ENCODE measurements at regions not wholly inside any gene's neighbourhood (a gene's known extent, or its start where the extent isn't known, plus 50 kb on each side); places are given as distances from the start of the nearest gene placed in this dataset.

DNA sequence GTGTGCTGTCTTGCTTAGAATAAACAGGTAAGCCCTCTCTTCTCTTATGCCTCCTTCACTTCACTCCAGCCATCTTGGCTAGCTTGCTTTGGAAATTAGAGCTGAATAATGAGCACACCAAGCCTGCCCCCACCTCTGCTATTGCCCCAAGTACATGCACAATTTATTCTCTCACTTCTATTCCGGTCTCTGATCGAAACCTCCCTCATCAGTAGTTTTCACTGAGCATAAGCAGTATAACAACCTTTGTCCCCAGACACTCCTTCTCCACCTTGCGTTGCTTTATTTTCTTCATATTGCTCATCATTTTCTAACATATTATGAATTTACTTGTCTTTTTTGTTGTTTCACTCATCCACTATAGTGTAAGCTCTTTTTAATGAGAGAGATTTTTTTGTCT, 253.4 kb downstream of the GXYLT1 start (continued):
- TF ChIP-seq TAF1 (IDR thresholded peaks at IDR 0.05; ENCODE audit: low read depth) (no peak), MXI1 (conservative IDR thresholded peaks at IDR 0.05; ENCODE audit: poor library complexity, severe bottlenecking) (no peak)

- Histone ChIP-seq H3K4me2 (ENCODE audit: low read length) (no peak overlapping the region), H3K27me3 (ENCODE audit: insufficient read depth, low read depth, low read length) (no peaks in the 10 kb centered on the region), H4K20me1 (ENCODE audit: insufficient read depth) (no peaks in the 10 kb centered on the region), H3K4me3 (ENCODE audit: low read length) (no peak overlapping the region), H3K9me2 (ENCODE audit: insufficient read depth, low read length) (no peaks in the 10 kb centered on the region), H3K79me2 (replicated peaks; ENCODE audit: insufficient read depth, low read length) (no peaks in the 10 kb centered on the region), H3K36me3 (ENCODE audit: insufficient read depth, low read length) (no peaks in the 10 kb centered on the region), H3F3A (ENCODE audit: insufficient read depth, low read length, poor library complexity, severe bottlenecking) (no peaks in the 10 kb centered on the region), H3K27ac (ENCODE audit: low read length) (peak overlapping the region; percentile 37), H3K9ac (ENCODE audit: low read length) (no peak overlapping the region), H2AFZ (ENCODE audit: low read depth, low read length) (no peak overlapping the region), H3K9me3 (ENCODE audit: low read length) (no peaks in the 10 kb centered on the region)
- TF ChIP-seq TAF1 (IDR thresholded peaks at IDR 0.05; ENCODE audit: low read depth) (no peak), RAD21 (conservative IDR thresholded peaks at IDR 0.05) (no peak), EZH2 (IDR thresholded peaks at IDR 0.05; ENCODE audit: borderline replicate concordance, insufficient read depth, low read length, poor library complexity, severe bottlenecking) (no peak), POLR2AphosphoS5 (IDR thresholded peaks at IDR 0.05) (peak; percentile 58), MXI1 (conservative IDR thresholded peaks at IDR 0.05; ENCODE audit: poor library complexity, severe bottlenecking) (no peak), EP300 (conservative IDR thresholded peaks at IDR 0.05; ENCODE audit: poor library complexity, severe bottlenecking) (peak; percentile 86), REST (IDR thresholded peaks at IDR 0.05; ENCODE audit: borderline replicate concordance) (peak; percentile 53), SMC3 (conservative IDR thresholded peaks at IDR 0.05; ENCODE audit: poor library complexity) (no peak)
- TF ChIP-seq, protein P1, sequence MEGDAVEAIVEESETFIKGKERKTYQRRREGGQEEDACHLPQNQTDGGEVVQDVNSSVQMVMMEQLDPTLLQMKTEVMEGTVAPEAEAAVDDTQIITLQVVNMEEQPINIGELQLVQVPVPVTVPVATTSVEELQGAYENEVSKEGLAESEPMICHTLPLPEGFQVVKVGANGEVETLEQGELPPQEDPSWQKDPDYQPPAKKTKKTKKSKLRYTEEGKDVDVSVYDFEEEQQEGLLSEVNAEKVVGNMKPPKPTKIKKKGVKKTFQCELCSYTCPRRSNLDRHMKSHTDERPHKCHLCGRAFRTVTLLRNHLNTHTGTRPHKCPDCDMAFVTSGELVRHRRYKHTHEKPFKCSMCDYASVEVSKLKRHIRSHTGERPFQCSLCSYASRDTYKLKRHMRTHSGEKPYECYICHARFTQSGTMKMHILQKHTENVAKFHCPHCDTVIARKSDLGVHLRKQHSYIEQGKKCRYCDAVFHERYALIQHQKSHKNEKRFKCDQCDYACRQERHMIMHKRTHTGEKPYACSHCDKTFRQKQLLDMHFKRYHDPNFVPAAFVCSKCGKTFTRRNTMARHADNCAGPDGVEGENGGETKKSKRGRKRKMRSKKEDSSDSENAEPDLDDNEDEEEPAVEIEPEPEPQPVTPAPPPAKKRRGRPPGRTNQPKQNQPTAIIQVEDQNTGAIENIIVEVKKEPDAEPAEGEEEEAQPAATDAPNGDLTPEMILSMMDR (IDR thresholded peaks at IDR 0.05; ENCODE audit: poor library complexity, severe bottlenecking) = no peak
Measured at GRCh38 chr12:41888285-41888684, 256.4 kb downstream of the GXYLT1 start.

- no peak overlapping the region for H3K4me2 ChIP-seq (ENCODE audit: low read length)
- H3K27ac ChIP-seq (ENCODE audit: low read length) = no peak overlapping the region
- H3K9me3 ChIP-seq (ENCODE audit: low read length) = no peaks in the 10 kb centered on the region
- no peaks in the 10 kb centered on the region for H3F3A ChIP-seq (ENCODE audit: insufficient read depth, low read length, poor library complexity, severe bottlenecking)
- no peak overlapping the region for H3K9ac ChIP-seq (ENCODE audit: low read length)
- no peak for TF ChIP-seq REST (IDR thresholded peaks at IDR 0.05; ENCODE audit: borderline replicate concordance)
- no peak for TF ChIP-seq EP300 (conservative IDR thresholded peaks at IDR 0.05; ENCODE audit: poor library complexity, severe bottlenecking)
- TF ChIP-seq, protein P1 (IDR thresholded peaks at IDR 0.05; ENCODE audit: poor library complexity, severe bottlenecking) = no peak
- TF ChIP-seq MXI1 (conservative IDR thresholded peaks at IDR 0.05; ENCODE audit: poor library complexity, severe bottlenecking) = no peak
- no peak for TF ChIP-seq EZH2 (IDR thresholded peaks at IDR 0.05; ENCODE audit: borderline replicate concordance, insufficient read depth, low read length, poor library complexity, severe bottlenecking)
- no peak for TF ChIP-seq RAD21 (conservative IDR thresholded peaks at IDR 0.05)
- TF ChIP-seq SMC3 (conservative IDR thresholded peaks at IDR 0.05; ENCODE audit: poor library complexity) = no peak
- no peak for TF ChIP-seq POLR2AphosphoS5 (IDR thresholded peaks at IDR 0.05)
- no peak for TF ChIP-seq TAF1 (IDR thresholded peaks at IDR 0.05; ENCODE audit: low read depth)
- no peak overlapping the region for H2AFZ ChIP-seq (ENCODE audit: low read depth, low read length)
- no peaks in the 10 kb centered on the region for H3K9me2 ChIP-seq (ENCODE audit: insufficient read depth, low read length)
- no peaks in the 10 kb centered on the region for H4K20me1 ChIP-seq (ENCODE audit: insufficient read depth)
- no peaks in the 10 kb centered on the region for H3K36me3 ChIP-seq (ENCODE audit: insufficient read depth, low read length)
- H3K4me3 ChIP-seq (ENCODE audit: low read length) = no peak overlapping the region
- H3K79me2 ChIP-seq (replicated peaks; ENCODE audit: insufficient read depth, low read length) = no peaks in the 10 kb centered on the region
- H3K27me3 ChIP-seq (ENCODE audit: insufficient read depth, low read depth, low read length) = no peaks in the 10 kb centered on the region
Measured at GRCh38 chr12:41881891-41882805, 262.5 kb downstream of the GXYLT1 start.

Data from neural cell (in vitro differentiated cells).